ENCODE measurements at regions not wholly inside any gene's neighbourhood (a gene's known extent, or its start where the extent isn't known, plus 50 kb on each side); places are given as distances from the start of the nearest gene placed in this dataset.

DNA sequence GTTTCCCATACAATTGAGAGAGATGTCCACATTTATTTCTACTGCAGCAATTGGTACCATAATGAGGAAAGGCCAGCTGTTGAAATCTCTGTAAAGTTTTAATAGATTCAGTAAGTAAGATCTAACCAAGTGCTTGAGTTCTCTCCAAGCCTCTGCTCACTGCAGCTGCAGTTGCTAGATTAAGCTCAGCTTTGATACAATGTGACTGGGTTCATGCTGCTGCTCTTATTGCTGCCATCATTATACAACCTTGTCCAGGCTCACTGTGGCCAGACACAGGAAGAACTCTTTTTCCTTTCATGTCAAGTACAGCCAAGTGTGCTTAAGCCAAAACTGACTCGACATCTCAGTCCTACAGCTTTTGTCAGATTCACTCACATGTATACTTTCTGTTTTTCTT is 423.5 kb downstream of the GJA1 start:
- TF ChIP-seq, protein P1, sequence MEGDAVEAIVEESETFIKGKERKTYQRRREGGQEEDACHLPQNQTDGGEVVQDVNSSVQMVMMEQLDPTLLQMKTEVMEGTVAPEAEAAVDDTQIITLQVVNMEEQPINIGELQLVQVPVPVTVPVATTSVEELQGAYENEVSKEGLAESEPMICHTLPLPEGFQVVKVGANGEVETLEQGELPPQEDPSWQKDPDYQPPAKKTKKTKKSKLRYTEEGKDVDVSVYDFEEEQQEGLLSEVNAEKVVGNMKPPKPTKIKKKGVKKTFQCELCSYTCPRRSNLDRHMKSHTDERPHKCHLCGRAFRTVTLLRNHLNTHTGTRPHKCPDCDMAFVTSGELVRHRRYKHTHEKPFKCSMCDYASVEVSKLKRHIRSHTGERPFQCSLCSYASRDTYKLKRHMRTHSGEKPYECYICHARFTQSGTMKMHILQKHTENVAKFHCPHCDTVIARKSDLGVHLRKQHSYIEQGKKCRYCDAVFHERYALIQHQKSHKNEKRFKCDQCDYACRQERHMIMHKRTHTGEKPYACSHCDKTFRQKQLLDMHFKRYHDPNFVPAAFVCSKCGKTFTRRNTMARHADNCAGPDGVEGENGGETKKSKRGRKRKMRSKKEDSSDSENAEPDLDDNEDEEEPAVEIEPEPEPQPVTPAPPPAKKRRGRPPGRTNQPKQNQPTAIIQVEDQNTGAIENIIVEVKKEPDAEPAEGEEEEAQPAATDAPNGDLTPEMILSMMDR (IDR thresholded peaks at IDR 0.05; ENCODE audit: low read depth, low read length, poor library complexity, severe bottlenecking), result no peak
- TF ChIP-seq EZH2phosphoT487 (IDR thresholded peaks at IDR 0.05; ENCODE audit: borderline replicate concordance, low read length), result no peak

Data from DOHH2 (cell line).